Hepatocyte (in vitro differentiated cells): ENCODE measurements at regions not wholly inside any gene's neighbourhood (a gene's known extent, or its start where the extent isn't known, plus 50 kb on each side); places are given as distances from the start of the nearest gene placed in this dataset.

Experiments used
- EZH2 ChIP-seq: fragments of 200-600 bp; sonication (generic); IDR thresholded peaks from 2 replicates; pipeline ENCODE4 v1.6.1; 2016; ENCODE audit warnings: antibody characterized with exemption, mild to moderate bottlenecking, borderline replicate concordance
- EZH2phosphoT487 ChIP-seq: fragments of 200-600 bp; sonication (generic); IDR thresholded peaks from one replicate; pipeline ENCODE4 v1.6.1; 2018; ENCODE audit warnings: antibody characterized with exemption, mild to moderate bottlenecking, low read depth, moderate library complexity; ENCODE audit not compliant: unreplicated experiment, severe bottlenecking
- TF ChIP-seq, protein P1 (sequence below): fragments of 200-600 bp; sonication (generic); IDR thresholded peaks from 2 replicates; pipeline ENCODE4 v1.5.1; 2016; ENCODE audit warnings: antibody characterized with exemption, mild to moderate bottlenecking; ENCODE audit not compliant: poor library complexity

GRCh38 chr11:92855607-92856405 lies 113.6 kb upstream of the MTNR1B start:
- TF ChIP-seq, protein P1, sequence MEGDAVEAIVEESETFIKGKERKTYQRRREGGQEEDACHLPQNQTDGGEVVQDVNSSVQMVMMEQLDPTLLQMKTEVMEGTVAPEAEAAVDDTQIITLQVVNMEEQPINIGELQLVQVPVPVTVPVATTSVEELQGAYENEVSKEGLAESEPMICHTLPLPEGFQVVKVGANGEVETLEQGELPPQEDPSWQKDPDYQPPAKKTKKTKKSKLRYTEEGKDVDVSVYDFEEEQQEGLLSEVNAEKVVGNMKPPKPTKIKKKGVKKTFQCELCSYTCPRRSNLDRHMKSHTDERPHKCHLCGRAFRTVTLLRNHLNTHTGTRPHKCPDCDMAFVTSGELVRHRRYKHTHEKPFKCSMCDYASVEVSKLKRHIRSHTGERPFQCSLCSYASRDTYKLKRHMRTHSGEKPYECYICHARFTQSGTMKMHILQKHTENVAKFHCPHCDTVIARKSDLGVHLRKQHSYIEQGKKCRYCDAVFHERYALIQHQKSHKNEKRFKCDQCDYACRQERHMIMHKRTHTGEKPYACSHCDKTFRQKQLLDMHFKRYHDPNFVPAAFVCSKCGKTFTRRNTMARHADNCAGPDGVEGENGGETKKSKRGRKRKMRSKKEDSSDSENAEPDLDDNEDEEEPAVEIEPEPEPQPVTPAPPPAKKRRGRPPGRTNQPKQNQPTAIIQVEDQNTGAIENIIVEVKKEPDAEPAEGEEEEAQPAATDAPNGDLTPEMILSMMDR: no peak
- TF ChIP-seq EZH2phosphoT487: no peak
- TF ChIP-seq EZH2: no peak
